NCI-H2171 treated with DMSO at 0.1 percent for 48 hours (cell line): ENCODE measurements at regions not wholly inside any gene's neighbourhood (a gene's known extent, or its start where the extent isn't known, plus 50 kb on each side); places are given as distances from the start of the nearest gene placed in this dataset.

Experiments used
- DNase-seq: peaks from one replicate; lab custom pipeline; 2025; lab: John Stamatoyannopoulos, UW

DNA sequence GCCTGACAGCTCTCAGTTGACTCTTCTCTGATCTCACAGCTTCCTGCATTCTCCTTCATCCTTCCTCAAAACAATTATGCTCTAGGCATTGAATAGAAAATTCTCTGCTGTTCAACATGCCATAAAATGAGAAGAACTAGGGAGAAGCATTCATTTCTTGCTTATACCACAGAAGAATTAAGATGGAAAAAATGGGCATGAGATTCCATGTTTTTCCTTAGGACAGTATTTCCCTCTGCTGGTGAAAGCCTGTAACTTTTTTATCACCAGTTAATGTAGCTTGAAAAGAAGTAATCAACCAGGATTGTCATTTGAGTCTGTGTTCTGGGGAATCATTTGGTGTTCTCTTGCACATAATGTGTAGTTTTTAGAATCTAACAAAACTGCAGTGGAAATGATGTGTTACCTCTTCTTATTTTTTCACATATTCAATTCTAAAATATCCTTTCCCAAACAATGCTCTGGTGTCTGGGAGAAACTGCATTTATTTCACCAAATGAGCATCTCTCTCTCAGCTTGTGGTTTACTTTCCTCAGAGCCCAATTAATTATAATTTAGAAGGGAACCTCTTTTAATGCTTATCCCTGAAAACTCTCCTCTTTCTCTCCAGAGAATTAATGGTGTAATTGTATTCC, 92.8 kb upstream of the DCBLD2 start:
- peak; percentile 31 for DNase-seq

GRCh38 chr3:98991393-98991792, 89.9 kb upstream of the DCBLD2 start:
- DNase-seq: no peak

GRCh38 chr3:98990657-98991056, 89.2 kb upstream of the DCBLD2 start:
- DNase-seq: no peak

GRCh38 chr3:98986073-98986472, 84.6 kb upstream of the DCBLD2 start:
- DNase-seq: no peak

- no peak for DNase-seq
Observed at GRCh38 chr3:98985431-98985830, 83.9 kb upstream of the DCBLD2 start.

DNA sequence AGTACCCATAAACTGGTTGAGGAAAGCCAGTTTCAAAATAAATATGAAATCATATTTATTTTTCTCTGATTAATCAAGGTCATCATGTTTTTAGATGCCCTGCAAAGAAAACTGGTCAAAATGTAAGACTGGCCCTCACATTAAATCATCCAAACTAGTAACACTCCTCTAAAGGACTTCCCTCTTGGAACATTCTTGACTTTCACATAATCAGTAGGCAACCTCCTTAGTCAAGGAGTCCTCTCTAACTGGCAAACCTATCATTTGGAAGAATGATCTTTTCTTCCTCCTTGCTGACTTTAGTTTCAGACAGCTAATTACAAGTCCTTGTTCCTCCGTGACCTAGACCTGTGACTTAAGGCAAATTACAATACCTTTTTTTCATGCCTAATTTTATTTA, 82.5 kb upstream of the DCBLD2 start:
- DNase-seq: no peak

GRCh38 chr3:98982351-98982750, 80.9 kb upstream of the DCBLD2 start:
- DNase-seq: no peak

DNA sequence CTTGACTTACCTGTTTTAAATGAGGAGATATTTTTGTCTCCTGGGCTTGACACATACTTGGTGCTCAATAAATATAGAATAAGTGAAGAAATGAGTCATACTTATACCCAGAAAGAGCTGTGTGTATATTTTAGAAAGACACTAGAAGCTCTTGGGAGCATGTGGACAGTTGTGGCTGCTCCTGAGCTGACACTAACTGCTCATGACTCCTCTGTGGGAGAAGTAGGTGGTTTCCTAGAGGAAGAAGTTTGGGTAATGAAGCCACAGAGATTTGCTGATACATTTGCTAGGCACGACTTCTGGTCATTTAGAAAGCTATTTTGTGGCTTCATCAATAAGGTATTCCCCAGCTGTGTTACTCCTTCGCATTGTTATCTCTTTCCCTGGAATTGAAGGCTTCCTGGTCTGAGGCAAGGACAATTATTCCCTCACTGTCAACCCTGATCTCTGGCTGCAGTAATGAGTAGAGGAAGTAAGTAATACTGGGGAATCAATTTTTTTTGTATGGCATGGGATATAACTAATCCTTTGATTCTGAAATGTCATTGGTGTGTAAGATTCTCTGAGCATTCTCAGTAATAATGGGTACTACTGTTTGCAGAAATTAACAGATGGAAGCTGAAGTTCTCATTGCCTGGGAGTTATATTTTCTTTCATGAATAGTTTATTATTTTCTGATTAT, 79.6 kb upstream of the DCBLD2 start:
- DNase-seq: no peak

GRCh38 chr3:98979296-98979695, 77.8 kb upstream of the DCBLD2 start:
- DNase-seq: no peak

DNA sequence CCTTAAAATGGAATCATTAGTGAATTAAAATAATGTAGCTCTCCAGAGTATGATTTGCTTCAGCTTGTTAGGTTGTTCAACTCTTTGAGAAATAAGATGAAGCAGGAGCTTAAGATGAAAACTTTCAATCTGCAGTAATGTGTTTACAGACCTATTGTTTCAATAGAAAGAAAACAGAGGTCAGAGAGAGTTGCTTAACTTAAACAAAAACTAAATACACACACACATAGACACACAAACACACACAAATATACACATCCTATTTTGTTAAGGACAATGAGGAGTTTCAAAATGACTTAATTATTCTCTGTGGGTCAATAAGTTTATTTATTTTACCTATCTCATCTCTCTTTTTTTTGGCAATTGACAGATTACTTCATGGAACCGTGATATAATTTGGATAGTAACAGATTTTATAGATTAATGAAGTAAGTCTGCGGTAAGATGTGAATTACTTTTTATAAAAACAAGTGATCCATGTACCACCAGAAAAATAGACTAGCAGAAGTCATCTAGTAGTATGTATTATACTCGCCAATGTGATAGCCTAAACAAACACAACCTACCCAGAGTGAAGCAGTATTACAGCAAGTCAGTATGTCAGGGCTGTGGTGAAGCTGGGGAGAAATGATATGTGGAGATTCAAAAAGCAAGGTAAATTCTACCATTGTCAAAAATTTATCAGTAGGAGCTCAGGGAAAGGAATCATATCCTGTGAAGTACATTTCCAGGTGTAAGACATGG, 76.7 kb upstream of the DCBLD2 start:
- no peak for DNase-seq

GRCh38 chr3:98977520-98977919, 76.0 kb upstream of the DCBLD2 start:
- DNase-seq: no peak

- no peak for DNase-seq
Observed at GRCh38 chr3:98974442-98974841, 72.9 kb upstream of the DCBLD2 start.

DNA sequence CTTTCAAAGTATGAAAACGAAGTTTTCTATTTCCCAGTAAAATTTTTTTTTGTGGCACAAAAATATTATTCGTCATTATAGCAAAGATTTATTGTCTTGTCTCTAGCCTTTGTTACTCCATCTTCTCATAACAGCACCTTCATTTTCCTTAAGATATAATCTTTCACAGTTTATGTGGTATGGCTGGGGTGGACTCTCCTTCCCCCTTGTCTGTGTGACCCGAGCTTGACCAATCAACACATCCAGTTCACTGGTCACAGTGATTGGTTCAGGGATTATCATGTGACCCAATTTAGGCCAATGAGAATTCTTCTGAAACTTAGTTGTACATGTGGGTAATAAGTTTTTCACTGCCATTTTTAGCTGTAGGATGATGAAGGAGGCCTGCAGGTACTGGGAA, 71.2 kb upstream of the DCBLD2 start:
- no peak for DNase-seq

GRCh38 chr3:98972155-98972554, 70.7 kb upstream of the DCBLD2 start:
- DNase-seq: no peak

GRCh38 chr3:98971169-98971681, 69.7 kb upstream of the DCBLD2 start:
- DNase-seq: no peak

DNA sequence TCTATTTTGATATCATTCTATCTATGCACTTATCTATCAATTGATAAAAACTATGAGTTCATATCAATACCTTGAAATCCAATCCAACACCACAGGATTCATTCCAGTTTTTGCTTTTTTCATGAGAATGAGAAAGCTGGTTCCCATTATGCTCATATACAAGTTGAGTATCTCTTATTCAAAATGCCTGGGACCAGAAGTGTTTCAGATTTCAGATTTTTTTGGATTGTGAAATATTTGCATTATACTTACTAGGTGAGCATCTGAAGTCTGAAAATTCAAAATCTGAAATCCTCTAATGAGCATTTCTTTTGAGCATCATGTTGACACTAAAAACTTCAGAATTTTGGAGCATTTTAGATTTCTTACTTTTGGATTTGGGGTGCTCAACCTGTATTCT, 67.8 kb upstream of the DCBLD2 start:
- no peak for DNase-seq

DNA sequence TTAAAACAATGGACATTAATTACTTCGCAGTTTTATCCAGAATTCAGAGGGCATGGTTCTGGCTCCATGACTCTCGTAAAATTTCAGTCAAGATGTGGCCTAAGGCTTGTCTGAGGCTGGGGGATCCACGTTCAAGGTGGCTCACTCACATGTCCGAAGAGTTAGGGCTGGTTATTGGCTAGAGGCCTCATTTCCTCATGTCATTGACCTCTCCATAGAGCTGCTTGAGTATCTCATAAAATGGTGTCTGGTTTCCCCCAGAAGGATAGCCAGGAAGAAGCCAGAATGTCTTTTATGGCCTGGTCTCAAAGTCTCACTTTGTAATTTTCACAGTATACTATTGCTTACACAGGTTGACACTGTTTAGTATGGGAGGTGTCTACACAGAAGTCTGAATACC, 67.3 kb upstream of the DCBLD2 start:
- no peak for DNase-seq

DNA sequence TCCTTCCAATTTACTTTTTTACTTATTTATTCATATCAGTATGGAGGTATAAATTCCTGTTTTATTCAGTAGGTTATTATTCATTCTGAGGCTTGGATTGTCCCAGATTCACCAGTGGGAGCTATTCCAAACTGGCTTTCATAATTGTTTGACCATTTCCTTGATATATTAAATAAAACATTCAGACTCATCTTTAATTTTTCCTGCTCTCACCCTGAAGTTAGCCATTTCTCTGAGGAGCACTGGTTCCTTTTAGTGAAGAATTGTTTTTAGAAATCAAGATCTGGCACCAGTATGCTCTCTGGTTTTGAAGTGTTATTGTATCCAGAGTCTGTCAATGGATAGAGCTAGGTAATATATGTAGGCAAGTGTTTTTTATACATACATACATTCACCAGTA, 66.9 kb upstream of the DCBLD2 start:
- DNase-seq: no peak

GRCh38 chr3:98967758-98968157, 66.3 kb upstream of the DCBLD2 start:
- no peak for DNase-seq

- no peak for DNase-seq
Observed at GRCh38 chr3:98966862-98967546, 65.5 kb upstream of the DCBLD2 start.

GRCh38 chr3:98966434-98966833, 64.9 kb upstream of the DCBLD2 start:
- DNase-seq: no peak

- no peak for DNase-seq
Observed at GRCh38 chr3:98964784-98965183, 63.3 kb upstream of the DCBLD2 start.

DNA sequence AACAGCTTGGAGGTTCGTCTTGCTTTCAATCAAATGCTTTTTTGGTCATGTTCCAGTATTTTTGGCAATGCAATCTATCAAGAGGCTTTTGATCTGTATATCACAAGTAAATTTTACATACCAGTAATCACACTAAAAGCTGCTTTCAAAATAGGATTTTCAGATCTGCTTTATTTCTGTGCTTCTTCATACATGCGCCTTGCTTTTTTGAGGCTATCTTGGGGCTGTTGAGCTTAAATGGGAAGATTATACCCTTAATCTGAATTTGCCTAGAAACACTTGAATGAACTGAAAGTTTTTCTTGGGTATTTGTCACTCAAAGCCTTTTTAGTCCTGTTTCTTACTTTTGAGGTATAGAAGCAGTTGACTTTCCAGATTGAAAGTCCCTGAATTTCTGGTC, 62.1 kb upstream of the DCBLD2 start:
- no peak for DNase-seq
